ENCODE measurements at regions not wholly inside any gene's neighbourhood (a gene's known extent, or its start where the extent isn't known, plus 50 kb on each side); places are given as distances from the start of the nearest gene placed in this dataset.

DNA sequence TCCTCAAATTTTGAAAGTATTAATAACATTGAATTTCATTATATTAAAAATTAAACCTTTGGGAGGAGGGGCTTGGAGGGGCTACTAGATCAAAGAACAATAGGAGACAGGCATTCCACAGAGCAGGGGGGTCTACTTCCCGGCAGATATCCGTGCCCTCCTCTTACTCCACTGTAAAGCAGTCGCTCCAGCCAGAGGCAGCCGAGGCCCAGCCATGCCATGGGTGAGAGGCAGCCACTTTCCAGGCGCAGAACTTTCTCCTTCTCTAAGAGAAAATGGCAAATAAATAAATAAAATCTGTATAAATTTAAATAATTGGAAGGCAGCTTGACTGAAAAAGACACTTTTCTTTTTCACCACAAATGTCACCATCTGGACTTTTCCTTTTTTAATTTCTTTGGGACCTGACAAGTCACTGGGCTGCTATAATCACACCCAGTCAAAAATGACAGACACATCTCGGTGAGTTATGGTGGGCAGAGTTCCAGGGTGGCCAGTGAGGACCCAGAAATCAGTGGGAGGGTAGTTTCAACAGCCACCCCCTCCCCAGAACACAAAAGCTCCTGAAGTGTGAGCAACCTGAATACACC, 302.2 kb upstream of the SMARCA2 start:
- Histone ChIP-seq H3K4me3 (ENCODE audit: low read length) (no peak overlapping the region), H3K36me3 (ENCODE audit: insufficient read depth, low read length) (no peaks in the 10 kb centered on the region), H3K9me3 (ENCODE audit: control insufficient read depth in 1 of 2, insufficient read depth in 1 of 2, low read length in 2 of 2) (no peaks in the 10 kb centered on the region), H3K27me3 (ENCODE audit: control insufficient read depth in 1 of 2, insufficient read depth in 2 of 2, low read length in 2 of 2) (peaks cover 0 to 4% of the 10 kb centered on the region in 2 experiments), H3K27ac (ENCODE audit: low read depth in 1 of 2, low read length in 2 of 2) (no peak overlapping the region), H3K4me1 (ENCODE audit: insufficient read depth, low read length) (no peaks in the 10 kb centered on the region)
- DNase-seq (no peak), ATAC-seq (ENCODE audit: poor library complexity) (no peak)
- Mint-ChIP-seq H3K27ac (no peak overlapping the region), H3K9me3 (no peaks in the 10 kb centered on the region), H3K27me3 (peaks cover 26% of the 10 kb centered on the region), H3K36me3 (ENCODE audit: low read depth) (no peaks in the 10 kb centered on the region), H3K4me1 (ENCODE audit: low read depth) (no peaks in the 10 kb centered on the region), H3K4me3 (no peak overlapping the region)
- ChIA-PET CTCF (no interaction called here), POLR2A (no interaction called here)
- intact Hi-C loops (cut with DNase I, micrococcal nuclease) = loop anchor here in 1 of 2 experiments (5.0 kb wide), 1 partner anchor 354 kb away; no protein-coding TSS in a partner anchor
- TF ChIP-seq, protein P1, sequence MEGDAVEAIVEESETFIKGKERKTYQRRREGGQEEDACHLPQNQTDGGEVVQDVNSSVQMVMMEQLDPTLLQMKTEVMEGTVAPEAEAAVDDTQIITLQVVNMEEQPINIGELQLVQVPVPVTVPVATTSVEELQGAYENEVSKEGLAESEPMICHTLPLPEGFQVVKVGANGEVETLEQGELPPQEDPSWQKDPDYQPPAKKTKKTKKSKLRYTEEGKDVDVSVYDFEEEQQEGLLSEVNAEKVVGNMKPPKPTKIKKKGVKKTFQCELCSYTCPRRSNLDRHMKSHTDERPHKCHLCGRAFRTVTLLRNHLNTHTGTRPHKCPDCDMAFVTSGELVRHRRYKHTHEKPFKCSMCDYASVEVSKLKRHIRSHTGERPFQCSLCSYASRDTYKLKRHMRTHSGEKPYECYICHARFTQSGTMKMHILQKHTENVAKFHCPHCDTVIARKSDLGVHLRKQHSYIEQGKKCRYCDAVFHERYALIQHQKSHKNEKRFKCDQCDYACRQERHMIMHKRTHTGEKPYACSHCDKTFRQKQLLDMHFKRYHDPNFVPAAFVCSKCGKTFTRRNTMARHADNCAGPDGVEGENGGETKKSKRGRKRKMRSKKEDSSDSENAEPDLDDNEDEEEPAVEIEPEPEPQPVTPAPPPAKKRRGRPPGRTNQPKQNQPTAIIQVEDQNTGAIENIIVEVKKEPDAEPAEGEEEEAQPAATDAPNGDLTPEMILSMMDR (IDR thresholded peaks at IDR 0.05) = no peak

DNA sequence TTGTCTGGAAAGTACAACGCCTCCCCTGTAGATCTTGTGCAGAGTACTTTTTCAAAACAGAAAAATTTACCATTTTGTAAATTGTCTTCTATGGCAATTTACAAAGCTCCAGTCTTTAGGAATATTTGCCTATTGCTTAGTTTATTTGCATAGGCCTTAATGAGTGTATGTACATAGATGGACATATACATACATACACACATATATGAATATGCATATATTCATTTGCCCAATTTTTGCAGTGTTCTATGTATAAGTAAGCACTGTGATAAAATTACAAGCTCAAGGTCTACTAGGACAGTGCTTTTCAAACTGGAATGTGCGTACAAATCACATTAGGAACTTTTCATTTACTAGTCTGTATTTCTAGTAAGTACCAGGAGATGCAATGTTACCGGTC, 301.3 kb upstream of the SMARCA2 start:
- Histone ChIP-seq H3K9me3 (ENCODE audit: control insufficient read depth in 1 of 2, insufficient read depth in 1 of 2, low read length in 2 of 2) (no peaks in the 10 kb centered on the region), H3K27ac (ENCODE audit: low read depth in 1 of 2, low read length in 2 of 2) (no peak overlapping the region), H3K4me3 (ENCODE audit: low read length) (no peak overlapping the region), H3K36me3 (ENCODE audit: insufficient read depth, low read length) (no peaks in the 10 kb centered on the region), H3K4me1 (ENCODE audit: insufficient read depth, low read length) (no peaks in the 10 kb centered on the region), H3K27me3 (ENCODE audit: control insufficient read depth in 1 of 2, insufficient read depth in 2 of 2, low read length in 2 of 2) (peaks cover 0 to 4% of the 10 kb centered on the region in 2 experiments)
- DNase-seq (no peak), ATAC-seq (ENCODE audit: poor library complexity) (no peak)
- ChIA-PET CTCF (no interaction called here), POLR2A (no interaction called here)
- Mint-ChIP-seq H3K4me1 (ENCODE audit: low read depth) (no peaks in the 10 kb centered on the region), H3K27ac (no peak overlapping the region), H3K36me3 (ENCODE audit: low read depth) (no peaks in the 10 kb centered on the region), H3K27me3 (peaks cover 30% of the 10 kb centered on the region), H3K4me3 (no peak overlapping the region), H3K9me3 (no peaks in the 10 kb centered on the region)
- TF ChIP-seq, protein P1 (IDR thresholded peaks at IDR 0.05) = no peak
- intact Hi-C loops (cut with DNase I, micrococcal nuclease) = loop anchor here in 1 of 2 experiments (5.0 kb wide), 1 partner anchor 353 kb away; no protein-coding TSS in a partner anchor

DNA sequence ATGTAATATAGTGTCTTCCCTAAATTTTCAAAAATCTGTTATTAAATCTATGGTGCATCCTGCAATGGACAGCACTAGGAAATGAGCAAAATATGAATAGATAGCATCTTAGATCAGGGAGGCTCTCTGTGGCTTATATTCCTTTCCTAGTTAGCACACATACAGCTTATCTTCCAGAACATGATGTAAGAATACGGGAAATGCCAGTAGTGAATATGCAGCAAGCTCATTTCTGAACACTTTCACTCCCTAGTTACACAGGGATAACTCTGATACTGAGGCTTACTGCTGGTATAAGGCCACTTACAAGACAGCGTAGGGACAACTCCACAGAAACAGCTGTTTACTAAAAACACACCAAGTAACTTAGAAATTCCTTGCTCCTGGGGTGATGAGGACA, 297.3 kb upstream of the SMARCA2 start:
- TF ChIP-seq, protein P1 (IDR thresholded peaks at IDR 0.05) = no peak
- Histone ChIP-seq H3K36me3 (ENCODE audit: insufficient read depth, low read length) (no peaks in the 10 kb centered on the region), H3K9me3 (ENCODE audit: control insufficient read depth in 1 of 2, insufficient read depth in 1 of 2, low read length in 2 of 2) (no peaks in the 10 kb centered on the region), H3K27me3 (ENCODE audit: control insufficient read depth in 1 of 2, insufficient read depth in 2 of 2, low read length in 2 of 2) (peaks cover 4 to 7% of the 10 kb centered on the region in 2 experiments), H3K4me3 (ENCODE audit: low read length) (no peak overlapping the region), H3K4me1 (ENCODE audit: insufficient read depth, low read length) (no peaks in the 10 kb centered on the region), H3K27ac (ENCODE audit: low read depth in 1 of 2, low read length in 2 of 2) (no peak overlapping the region)
- H3K4me3 Mint-ChIP-seq = no peak overlapping the region
- no peaks in the 10 kb centered on the region for H3K9me3 Mint-ChIP-seq
- ATAC-seq (ENCODE audit: poor library complexity) = no peak
- no peaks in the 10 kb centered on the region for H3K4me1 Mint-ChIP-seq (ENCODE audit: low read depth)
- H3K36me3 Mint-ChIP-seq (ENCODE audit: low read depth) = no peaks in the 10 kb centered on the region
- POLR2A ChIA-PET = no interaction called here
- no peak overlapping the region for H3K27ac Mint-ChIP-seq
- intact Hi-C loops (cut with DNase I, micrococcal nuclease) = no loop called here
- CTCF ChIA-PET = no interaction called here
- DNase-seq = no peak
- H3K27me3 Mint-ChIP-seq = peaks cover 33% of the 10 kb centered on the region
